Muscle of leg (tissue), 3 donors: ENCODE measurements at regions not wholly inside any gene's neighbourhood (a gene's known extent, or its start where the extent isn't known, plus 50 kb on each side); places are given as distances from the start of the nearest gene placed in this dataset.

Experiments
- DNase-seq: peaks from one replicate; pipeline ENCODE4 v3.0.0; 2013
- H3K27ac ChIP-seq: one replicate; pipeline ENCODE4 v1.5.1; 2013; ENCODE audit warnings: mild to moderate bottlenecking, low read length, control low read depth
- H3K27me3 ChIP-seq: one replicate; pipeline ENCODE4 v1.6.1; 2013; ENCODE audit warnings: low read length; ENCODE audit not compliant: control insufficient read depth, insufficient read depth
- H3K36me3 ChIP-seq: one replicate; pipeline ENCODE4 v1.6.1; 2013; ENCODE audit warnings: low read length; ENCODE audit not compliant: control insufficient read depth, insufficient read depth
- H3K4me1 ChIP-seq: one replicate; pipeline ENCODE4 v1.6.1; 2013; ENCODE audit warnings: low read length; ENCODE audit not compliant: control insufficient read depth, insufficient read depth
- H3K4me3 ChIP-seq: one replicate; pipeline ENCODE4 v1.5.1; 2013; ENCODE audit warnings: low read length, control low read depth
- H3K9me3 ChIP-seq: replicated peaks from 2 replicates; pipeline ENCODE4 v1.6.1; 2013; ENCODE audit warnings: low read depth, low read length; ENCODE audit not compliant: control insufficient read depth
- WGBS: methylation state at CpG from one replicate; pipeline ENCODE4 v1.1.5; 2013; ENCODE audit warnings: missing lambda C conversion rate; ENCODE audit not compliant: insufficient coverage; 5-methylcytosine and 5-hydroxymethylcytosine counted together

GRCh38 chr10:2970190-2970823, 97.0 kb upstream of the PFKP start:
- no peak overlapping the region for H3K4me3 ChIP-seq
- H3K27ac ChIP-seq = no peak overlapping the region
- H3K27me3 ChIP-seq = peaks cover 3% of the 10 kb centered on the region
- H3K9me3 ChIP-seq = no peaks in the 10 kb centered on the region
- no peaks in the 10 kb centered on the region for H3K36me3 ChIP-seq
- H3K4me1 ChIP-seq = no peaks in the 10 kb centered on the region
- WGBS = no CpG with 5 or more reads among the region's 7 CpGs
- DNase-seq = no peak

GRCh38 chr10:2968401-2969058, 98.8 kb upstream of the PFKP start:
- Histone ChIP-seq H3K4me1 (no peaks in the 10 kb centered on the region), H3K27me3 (peaks cover 3% of the 10 kb centered on the region), H3K4me3 (no peak overlapping the region), H3K36me3 (no peaks in the 10 kb centered on the region), H3K27ac (no peak overlapping the region), H3K9me3 (no peaks in the 10 kb centered on the region)
- DNase-seq = no peak
- 63% methylated on average over 3 of the region's 9 CpGs for WGBS

GRCh38 chr10:2966134-2966533, 101.2 kb upstream of the PFKP start:
- Histone ChIP-seq H3K27ac (no peak overlapping the region), H3K9me3 (no peaks in the 10 kb centered on the region), H3K27me3 (peaks cover 3% of the 10 kb centered on the region), H3K4me1 (no peaks in the 10 kb centered on the region), H3K36me3 (no peaks in the 10 kb centered on the region), H3K4me3 (no peak overlapping the region)
- DNase-seq = no peak
- 83% methylated on average over 2 of the region's 4 CpGs for WGBS

GRCh38 chr10:2964632-2965296, 102.6 kb upstream of the PFKP start:
- Histone ChIP-seq H3K27ac (no peak overlapping the region), H3K9me3 (no peaks in the 10 kb centered on the region), H3K27me3 (peaks cover 3% of the 10 kb centered on the region), H3K36me3 (no peaks in the 10 kb centered on the region), H3K4me1 (no peaks in the 10 kb centered on the region), H3K4me3 (no peak overlapping the region)
- 74% methylated on average over 3 of the region's 5 CpGs for WGBS
- DNase-seq = no peak

- DNase-seq = no peak
- Histone ChIP-seq H3K4me1 (no peaks in the 10 kb centered on the region), H3K27ac (no peak overlapping the region), H3K36me3 (no peaks in the 10 kb centered on the region), H3K27me3 (peaks cover 3% of the 10 kb centered on the region), H3K9me3 (no peaks in the 10 kb centered on the region), H3K4me3 (no peak overlapping the region)
- WGBS = no CpG with 5 or more reads among the region's 3 CpGs
Observed at GRCh38 chr10:2963889-2964631, 103.3 kb upstream of the PFKP start.

- WGBS = no CpG with 5 or more reads among the region's 1 CpG
- no peaks in the 10 kb centered on the region for H3K36me3 ChIP-seq
- no peaks in the 10 kb centered on the region for H3K9me3 ChIP-seq
Observed at GRCh38 chr10:2962194-2962593, 105.2 kb upstream of the PFKP start.

GRCh38 chr10:2958659-2959058, 108.7 kb upstream of the PFKP start:
- WGBS = 68% methylated on average over 5 of the region's 6 CpGs
- Histone ChIP-seq H3K27ac (no peak overlapping the region), H3K27me3 (no peaks in the 10 kb centered on the region), H3K36me3 (no peaks in the 10 kb centered on the region), H3K4me1 (no peaks in the 10 kb centered on the region), H3K4me3 (no peak overlapping the region), H3K9me3 (no peaks in the 10 kb centered on the region)
- no peak for DNase-seq

More at GRCh38 chr10:2962194-2962593, 105.2 kb upstream of the PFKP start:
- Histone ChIP-seq H3K4me3 (no peak overlapping the region), H3K27me3 (peaks cover under 1% of the 10 kb centered on the region), H3K4me1 (no peaks in the 10 kb centered on the region), H3K27ac (no peak overlapping the region)
- DNase-seq = no peak

- WGBS = 79% methylated on average over 2 of the region's 2 CpGs
Observed at GRCh38 chr10:2957785-2958184, 109.6 kb upstream of the PFKP start.

GRCh38 chr10:2955064-2955463, 112.3 kb upstream of the PFKP start:
- Histone ChIP-seq H3K27me3 (no peaks in the 10 kb centered on the region), H3K9me3 (no peaks in the 10 kb centered on the region), H3K36me3 (no peaks in the 10 kb centered on the region), H3K4me3 (no peak overlapping the region), H3K27ac (no peak overlapping the region), H3K4me1 (no peaks in the 10 kb centered on the region)
- no peak for DNase-seq
- WGBS = no CpG with 5 or more reads among the region's 1 CpG

More at GRCh38 chr10:2957785-2958184, 109.6 kb upstream of the PFKP start:
- H3K4me3 ChIP-seq = no peak overlapping the region
- no peak for DNase-seq
- H3K27me3 ChIP-seq = no peaks in the 10 kb centered on the region
- H3K4me1 ChIP-seq = no peaks in the 10 kb centered on the region
- H3K27ac ChIP-seq = no peak overlapping the region
- H3K9me3 ChIP-seq = no peaks in the 10 kb centered on the region
- H3K36me3 ChIP-seq = no peaks in the 10 kb centered on the region

GRCh38 chr10:2953495-2953894, 113.9 kb upstream of the PFKP start:
- H3K4me3 ChIP-seq = no peak overlapping the region
- no peaks in the 10 kb centered on the region for H3K27me3 ChIP-seq
- H3K4me1 ChIP-seq = no peaks in the 10 kb centered on the region
- no CpG with 5 or more reads among the region's 2 CpGs for WGBS
- DNase-seq = no peak
- no peaks in the 10 kb centered on the region for H3K9me3 ChIP-seq
- no peaks in the 10 kb centered on the region for H3K36me3 ChIP-seq
- H3K27ac ChIP-seq = no peak overlapping the region
